ENCODE measurements at regions not wholly inside any gene's neighbourhood (a gene's known extent, or its start where the extent isn't known, plus 50 kb on each side); places are given as distances from the start of the nearest gene placed in this dataset.

DNA sequence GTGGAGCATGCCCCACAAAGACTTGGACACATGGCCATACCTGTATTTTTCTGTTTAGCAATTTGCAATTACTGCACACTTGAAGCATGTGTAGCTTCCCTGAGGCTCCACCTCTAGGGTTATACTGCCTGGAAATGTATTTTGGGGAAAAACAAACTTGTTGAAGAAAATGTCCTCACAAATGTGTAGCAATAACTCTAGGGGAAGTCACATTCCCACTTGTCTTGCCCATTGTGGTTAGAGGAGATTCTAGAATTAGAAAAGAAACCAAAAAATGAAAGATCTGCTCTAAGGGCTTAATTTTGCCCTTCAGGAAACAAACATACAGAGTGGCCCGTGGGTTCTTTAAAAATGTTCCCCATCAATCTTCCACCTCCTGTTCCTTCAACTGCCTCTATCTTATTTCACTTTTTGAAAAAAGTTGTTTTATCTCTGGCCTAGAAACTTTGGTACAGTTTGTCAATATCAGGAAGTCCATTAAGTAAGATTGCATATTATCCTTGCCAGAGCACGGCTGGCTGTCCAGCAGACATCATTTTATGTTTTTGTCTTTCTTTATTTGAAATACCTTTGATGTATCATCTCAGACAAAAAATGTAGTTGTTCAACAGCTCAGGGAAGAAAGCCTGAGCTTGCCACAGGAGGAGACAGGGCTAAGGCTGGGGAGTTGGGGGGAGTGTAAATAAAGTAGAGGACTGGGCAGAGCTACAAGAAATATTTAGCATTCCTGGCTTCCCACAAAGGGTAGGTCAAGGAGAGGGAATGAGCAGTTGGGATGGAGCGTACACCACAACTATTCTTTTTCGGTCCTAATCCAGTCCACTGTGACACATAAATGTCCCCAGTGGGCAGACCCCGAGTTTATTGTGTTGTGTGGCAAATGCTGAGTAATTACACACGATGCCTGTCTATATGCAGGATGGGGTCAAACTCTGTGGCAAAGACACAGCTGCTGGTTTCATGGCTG, 96.8 kb upstream of the CDC42EP3 start:
- TF ChIP-seq POLR2AphosphoS5 (IDR thresholded peaks at IDR 0.05), result peak; percentile 52
- TF ChIP-seq POLR2A (IDR thresholded peaks at IDR 0.05), result no peak

All from prostate gland (tissue), 1 donor.